Pancreas (tissue), 10 donors: ENCODE measurements at regions not wholly inside any gene's neighbourhood (a gene's known extent, or its start where the extent isn't known, plus 50 kb on each side); places are given as distances from the start of the nearest gene placed in this dataset.
A peak's percentile ranks its signal among the peaks of the same experiment; 100 is the strongest.

Experiments used
- ATAC-seq, 4 donors: fragments of 200-7000 bp; cut with Tn5 transposase; one replicate each; pipeline versions ENCODE4 v1.8.0 to v1.9.1; 2020; ENCODE audit warnings: mild to moderate bottlenecking in 4 of 4, moderate library complexity in 4 of 4
- DNase-seq, 6 donors: peaks; one replicate each; pipeline ENCODE4 v3.0.0-alpha.2; 2020
- FAIRE-seq: peaks from 2 replicates; lab custom pipeline; 2012; peaks lifted over from hg19 to GRCh38; lab: Jason Lieb, UNC
- H3K27ac ChIP-seq, 4 donors: fragments of 200-600 bp; sonication (generic); 1 replicate in 3 of 4; 2 replicates in 1 of 4; pipeline versions ENCODE4 v1.5.0 to v1.8.0; 2020
- H3K27me3 ChIP-seq, 4 donors: fragments of 200-600 bp; one replicate each; pipeline ENCODE4 v1.8.0; 2021
- H3K36me3 ChIP-seq, 3 donors: fragments of 200-600 bp; sonication (generic) in 1 of 3; one replicate each; pipeline versions ENCODE4 v1.5.0 to v1.8.0; 2020 to 2021
- H3K4me1 ChIP-seq, 3 donors: fragments of 200-600 bp; one replicate each; pipeline ENCODE4 v1.8.0; 2021
- H3K4me3 ChIP-seq, 4 donors: fragments of 200-600 bp; sonication (generic) in 2 of 4; one replicate each; pipeline versions ENCODE4 v1.5.0 to v1.8.0; 2020 to 2021
- H3K9me3 ChIP-seq, 4 donors: fragments of 200-600 bp; one replicate each; pipeline ENCODE4 v1.8.0; 2021
- WGBS, 2 donors: extraction: QIAGEN DNeasy Blood & Tissue Kit; methylation state at CpG; one replicate each; pipeline ENCODE4 v1.1.7; 2013; 5-methylcytosine and 5-hydroxymethylcytosine counted together
- intact Hi-C, 3 donors: fragments of 100-400 bp; cut with DNase I; formaldehyde crosslinking; loops; one replicate each; pipeline versions ENCODE4 v1.11.1 to v1.14.2; 2022
- TF ChIP-seq, protein P1 (sequence below), 4 donors: fragments of 200-600 bp; sonication (generic) in 3 of 4; IDR thresholded peaks; one replicate each; pipeline versions ENCODE4 v1.5.0 to v1.8.0; 2021; ENCODE audit warnings: antibody characterized with exemption in 4 of 4
- donor health status: healthy with polysubstance abuse.
- donor health status: DM: no; HTN: no; CAD: no; lungs with moderate emphysema.
- donor health status: DM: no; HTN: no; CAD: no.
- donor health status: control.
- donor health status: control.
- donor health status: Bipolar disorder and iron deficiency.
- donor health status: DM: yes; HTN: yes; CAD: no.
- donor health status: DM: no; HTN: no; CAD: no.
- donor health status: DM: no; HTN: no; CAD: no.
- donor health status: DM: yes; HTN: yes; CAD: no.

DNA sequence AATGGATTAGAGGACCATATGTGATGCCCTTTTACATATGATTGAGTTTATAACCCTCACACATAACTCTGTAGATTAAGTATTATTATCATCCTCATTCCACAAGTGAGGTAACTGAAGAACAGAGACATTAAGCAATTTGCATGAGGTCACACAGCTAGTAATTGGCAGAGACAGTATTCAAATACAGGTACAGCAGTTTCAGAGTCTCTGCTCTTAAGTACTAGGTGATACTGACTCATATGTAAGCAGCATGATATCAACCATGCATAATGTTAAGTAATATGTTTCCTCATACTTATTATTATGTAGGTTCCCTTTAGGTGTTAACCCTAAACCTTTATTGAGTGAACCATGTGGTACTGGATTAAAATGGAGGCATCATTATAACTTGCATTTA, 1562.4 kb upstream of the RAG2 start:
- ATAC-seq (no peak), FAIRE-seq (no peak), DNase-seq (no peak)
- intact Hi-C loops, result no loop called here
- Histone ChIP-seq H3K36me3 (no peaks in the 10 kb centered on the region), H3K4me3 (no peak overlapping the region), H3K27me3 (no peaks in the 10 kb centered on the region), H3K9me3 (no peaks in the 10 kb centered on the region), H3K27ac (no peak overlapping the region), H3K4me1 (peaks cover 0 to 5% (median 0%) of the 10 kb centered on the region in 3 donors)
- TF ChIP-seq, protein P1, sequence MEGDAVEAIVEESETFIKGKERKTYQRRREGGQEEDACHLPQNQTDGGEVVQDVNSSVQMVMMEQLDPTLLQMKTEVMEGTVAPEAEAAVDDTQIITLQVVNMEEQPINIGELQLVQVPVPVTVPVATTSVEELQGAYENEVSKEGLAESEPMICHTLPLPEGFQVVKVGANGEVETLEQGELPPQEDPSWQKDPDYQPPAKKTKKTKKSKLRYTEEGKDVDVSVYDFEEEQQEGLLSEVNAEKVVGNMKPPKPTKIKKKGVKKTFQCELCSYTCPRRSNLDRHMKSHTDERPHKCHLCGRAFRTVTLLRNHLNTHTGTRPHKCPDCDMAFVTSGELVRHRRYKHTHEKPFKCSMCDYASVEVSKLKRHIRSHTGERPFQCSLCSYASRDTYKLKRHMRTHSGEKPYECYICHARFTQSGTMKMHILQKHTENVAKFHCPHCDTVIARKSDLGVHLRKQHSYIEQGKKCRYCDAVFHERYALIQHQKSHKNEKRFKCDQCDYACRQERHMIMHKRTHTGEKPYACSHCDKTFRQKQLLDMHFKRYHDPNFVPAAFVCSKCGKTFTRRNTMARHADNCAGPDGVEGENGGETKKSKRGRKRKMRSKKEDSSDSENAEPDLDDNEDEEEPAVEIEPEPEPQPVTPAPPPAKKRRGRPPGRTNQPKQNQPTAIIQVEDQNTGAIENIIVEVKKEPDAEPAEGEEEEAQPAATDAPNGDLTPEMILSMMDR (IDR thresholded peaks at IDR 0.05), result no peak

DNA sequence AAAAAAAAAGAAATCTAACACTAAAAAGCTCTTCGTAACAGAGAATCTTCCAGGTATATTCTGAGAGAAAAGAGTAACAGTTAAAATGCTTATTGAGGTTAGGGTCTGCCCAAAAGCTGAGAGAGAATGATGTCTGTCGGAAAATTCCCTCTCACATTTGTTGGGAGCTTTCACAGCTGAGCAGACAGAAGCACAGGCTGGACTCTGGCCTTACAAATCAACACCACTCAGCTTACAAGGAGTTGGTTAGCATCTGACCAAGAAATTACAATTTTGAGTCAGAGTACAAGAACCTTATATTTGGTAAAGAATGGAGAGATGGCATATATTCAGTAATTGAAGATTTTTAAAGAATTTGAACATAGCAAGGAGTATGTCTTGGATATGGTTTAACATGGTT, 1561.0 kb upstream of the RAG2 start:
- peaks cover 0 to 5% (median 0%) of the 10 kb centered on the region in 3 donors for H3K4me1 ChIP-seq
- no peak overlapping the region for H3K4me3 ChIP-seq
- no peaks in the 10 kb centered on the region for H3K36me3 ChIP-seq
- ATAC-seq (peak; percentile 60 to 73 (median 69)), DNase-seq (peak in 1 of 6 donors; percentile 19), FAIRE-seq (no peak)
- 59 to 61% methylated on average over 2 of the region's 2 CpGs for WGBS, 2 donors
- TF ChIP-seq, protein P1 (IDR thresholded peaks at IDR 0.05), result no peak
- no peak overlapping the region for H3K27ac ChIP-seq
- no peaks in the 10 kb centered on the region for H3K9me3 ChIP-seq
- no peaks in the 10 kb centered on the region for H3K27me3 ChIP-seq
- intact Hi-C loops, result no loop called here

DNA sequence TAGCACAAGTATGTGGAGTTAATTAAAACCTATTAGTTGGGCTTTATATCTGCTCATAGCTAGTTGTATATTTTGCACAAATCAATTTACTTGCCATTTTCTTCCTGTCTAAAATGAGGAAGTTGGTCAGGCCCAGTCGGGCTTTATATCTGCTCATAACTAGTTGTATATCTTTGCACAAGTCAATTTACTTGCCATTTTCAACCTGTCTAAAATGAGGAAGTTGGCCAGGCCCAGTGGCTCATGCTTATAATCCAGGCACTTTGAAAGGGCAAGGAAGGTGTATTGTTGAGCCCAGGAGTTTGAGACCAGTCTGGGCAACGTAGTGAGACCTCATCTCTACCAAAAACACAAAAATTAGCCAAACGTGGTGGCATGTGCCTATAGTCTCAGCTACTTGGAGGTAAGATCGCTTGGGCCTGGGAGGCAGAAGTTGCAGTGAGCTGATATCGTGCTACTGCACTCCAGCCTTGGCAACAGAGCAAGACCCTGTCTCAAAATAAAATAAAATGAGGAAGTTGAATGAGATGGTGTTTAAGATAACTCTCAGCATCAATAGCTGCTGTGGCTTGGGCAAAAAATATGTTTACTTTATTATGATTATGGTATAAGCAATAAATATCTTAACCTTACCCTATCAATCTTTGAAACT, 1558.6 kb upstream of the RAG2 start:
- Histone ChIP-seq H3K27ac (no peak overlapping the region), H3K4me3 (no peak overlapping the region), H3K27me3 (no peaks in the 10 kb centered on the region), H3K9me3 (no peaks in the 10 kb centered on the region), H3K36me3 (no peaks in the 10 kb centered on the region), H3K4me1 (peaks cover 0 to 5% (median 0%) of the 10 kb centered on the region in 3 donors)
- no peak for FAIRE-seq
- intact Hi-C loops, result no loop called here
- 77 to 80% methylated on average over 5 of the region's 5 CpGs for WGBS, 2 donors
- no peak for DNase-seq
- TF ChIP-seq, protein P1 (IDR thresholded peaks at IDR 0.05), result no peak
- no peak for ATAC-seq

DNA sequence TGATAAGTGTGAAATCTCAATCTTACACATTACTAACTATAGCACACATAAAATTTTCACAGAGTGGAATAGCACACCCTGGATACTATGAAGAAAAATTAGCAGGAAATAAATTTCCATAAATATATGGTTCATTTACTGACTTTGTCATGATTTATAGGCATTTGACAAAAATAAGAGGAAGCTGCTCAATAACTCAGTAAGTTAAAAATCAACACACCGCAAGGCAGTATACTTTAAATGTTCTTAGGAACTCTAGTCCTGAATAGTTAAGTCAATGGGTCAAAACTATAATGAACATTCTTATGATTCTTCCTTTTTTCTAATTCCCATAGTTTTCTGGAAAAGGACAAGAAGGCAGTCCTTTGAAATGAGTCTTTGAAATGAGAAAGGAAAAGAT, 1557.8 kb upstream of the RAG2 start:
- DNase-seq (no peak), FAIRE-seq (no peak), ATAC-seq (no peak)
- H3K36me3 ChIP-seq, result no peaks in the 10 kb centered on the region
- H3K4me1 ChIP-seq, result peaks cover 0 to 5% (median 0%) of the 10 kb centered on the region in 3 donors
- H3K27me3 ChIP-seq, result no peaks in the 10 kb centered on the region
- TF ChIP-seq, protein P1 (IDR thresholded peaks at IDR 0.05), result no peak
- no peaks in the 10 kb centered on the region for H3K9me3 ChIP-seq
- WGBS, 2 donors, result 88 to 89% methylated on average over 1 of the region's 1 CpG
- H3K27ac ChIP-seq, result no peak overlapping the region
- H3K4me3 ChIP-seq, result no peak overlapping the region
- intact Hi-C loops, result no loop called here

DNA sequence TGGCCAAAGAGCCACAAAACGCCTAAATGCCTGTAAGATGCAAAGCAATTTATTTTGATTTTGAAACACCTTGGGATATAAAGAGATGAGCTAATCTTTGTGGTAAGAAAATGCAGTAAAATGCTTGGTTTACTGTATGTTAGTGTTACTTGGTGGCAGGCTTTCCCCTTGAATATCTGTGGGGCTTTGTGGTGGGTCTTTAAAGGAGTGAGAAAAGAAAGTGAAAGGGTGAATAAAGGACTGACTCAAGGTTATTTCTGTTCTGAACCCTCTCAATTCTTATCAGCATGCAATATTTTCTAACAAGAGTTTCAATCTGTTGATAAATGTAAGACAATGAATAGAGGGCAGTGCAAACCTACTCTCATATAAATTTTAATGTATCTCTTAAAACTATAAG, 1555.9 kb upstream of the RAG2 start:
- ATAC-seq (no peak), DNase-seq (no peak), FAIRE-seq (no peak)
- WGBS, 2 donors, result 52 to 70% methylated on average over 1 of the region's 1 CpG
- no peak overlapping the region for H3K27ac ChIP-seq
- no peaks in the 10 kb centered on the region for H3K9me3 ChIP-seq
- peaks cover 0 to 5% (median 0%) of the 10 kb centered on the region in 3 donors for H3K4me1 ChIP-seq
- intact Hi-C loops, result no loop called here
- TF ChIP-seq, protein P1 (IDR thresholded peaks at IDR 0.05), result no peak
- H3K36me3 ChIP-seq, result no peaks in the 10 kb centered on the region
- no peak overlapping the region for H3K4me3 ChIP-seq
- no peaks in the 10 kb centered on the region for H3K27me3 ChIP-seq
